Lung (tissue), 11 donors: ENCODE measurements at regions not wholly inside any gene's neighbourhood (a gene's known extent, or its start where the extent isn't known, plus 50 kb on each side); places are given as distances from the start of the nearest gene placed in this dataset.

ENCODE experiments used
- ATAC-seq: fragments of 200-7000 bp; cut with Tn5 transposase; one replicate; pipeline ENCODE4 v1.9.1; 2020; ENCODE audit warnings: moderate number of reproducible peaks; ENCODE audit not compliant: insufficient read depth, low FRiP score
- DNase-seq, 3 donors: peaks; one replicate each; pipeline ENCODE4 v3.0.0-alpha.2; 2013 to 2017
- H3K27ac ChIP-seq, 2 donors: one replicate each; pipeline ENCODE4 v1.5.1; 2013; ENCODE audit warnings: mild to moderate bottlenecking in 2 of 2, moderate library complexity in 2 of 2, control low read depth in 1 of 2, inconsistent platforms in 1 of 2, low read depth in 1 of 2, low read length in 1 of 2
- H3K27me3 ChIP-seq, 3 donors: one replicate each; pipeline ENCODE4 v1.5.1; 2013; ENCODE audit warnings: low read length in 2 of 3; ENCODE audit not compliant: control insufficient read depth in 3 of 3, insufficient read depth in 3 of 3
- H3K36me3 ChIP-seq, 4 donors: one replicate each; pipeline ENCODE4 v1.5.1; 2013; ENCODE audit warnings: low read length in 4 of 4, mild to moderate bottlenecking in 1 of 4, moderate library complexity in 1 of 4; ENCODE audit not compliant: control insufficient read depth in 4 of 4, insufficient read depth in 4 of 4
- H3K4me1 ChIP-seq, 5 donors: one replicate each; pipeline ENCODE4 v1.5.1; 2013; ENCODE audit warnings: low read length in 5 of 5, mild to moderate bottlenecking in 2 of 5, moderate library complexity in 1 of 5; ENCODE audit not compliant: control insufficient read depth in 5 of 5, insufficient read depth in 5 of 5
- H3K4me3 ChIP-seq: one replicate; pipeline ENCODE4 v1.5.1; 2013; ENCODE audit warnings: mild to moderate bottlenecking, control low read depth, moderate library complexity
- H3K9ac ChIP-seq, 2 donors: one replicate each; pipeline ENCODE4 v1.5.1; 2013; ENCODE audit warnings: low read length in 2 of 2, control low read depth in 1 of 2; ENCODE audit not compliant: insufficient read depth in 1 of 2
- H3K9me3 ChIP-seq, 4 donors: one replicate each; pipeline ENCODE4 v1.5.1; 2013; ENCODE audit warnings: low read length in 3 of 4, mild to moderate bottlenecking in 1 of 4, moderate library complexity in 1 of 4; ENCODE audit not compliant: control insufficient read depth in 4 of 4, insufficient read depth in 3 of 4
- CTCF ChIP-seq: IDR thresholded peaks from 2 replicates; pipeline ENCODE4 v1.5.1; 2012; ENCODE audit warnings: mild to moderate bottlenecking; ENCODE audit errors: control extremely low read depth, extremely low read depth
- WGBS, 2 donors: extraction: QIAGEN DNeasy Blood & Tissue Kit; methylation state at CpG; one replicate each; pipeline ENCODE4 v1.1.7; 2013; 5-methylcytosine and 5-hydroxymethylcytosine counted together
- donor health status: control.
- donor health status: control.
- donor health status: Bipolar disorder and iron deficiency.
- donor health status: healthy.
- donor health status: DM: yes; HTN: yes; CAD: no.

GRCh38 chr2:117646099-117646498, 168.4 kb upstream of the DDX18 start:
- TF ChIP-seq CTCF = no peak
- Histone ChIP-seq H3K4me3 (no peak overlapping the region), H3K27ac (no peak overlapping the region), H3K36me3 (no peaks in the 10 kb centered on the region), H3K4me1 (no peaks in the 10 kb centered on the region), H3K9me3 (no peaks in the 10 kb centered on the region), H3K9ac (no peak overlapping the region), H3K27me3 (no peaks in the 10 kb centered on the region)
- 65 to 76% methylated on average over 1 of the region's 1 CpG for WGBS, 2 donors
- no peak for DNase-seq
- no peak for ATAC-seq

GRCh38 chr2:117646872-117647271, 167.6 kb upstream of the DDX18 start:
- Histone ChIP-seq H3K4me1 (no peaks in the 10 kb centered on the region), H3K27me3 (no peaks in the 10 kb centered on the region), H3K9me3 (no peaks in the 10 kb centered on the region), H3K36me3 (no peaks in the 10 kb centered on the region), H3K27ac (no peak overlapping the region), H3K4me3 (no peak overlapping the region), H3K9ac (no peak overlapping the region)
- no peak for TF ChIP-seq CTCF
- no peak for ATAC-seq
- DNase-seq = no peak
- WGBS, 2 donors = 67 to 76% methylated on average over 1 of the region's 1 CpG

DNA sequence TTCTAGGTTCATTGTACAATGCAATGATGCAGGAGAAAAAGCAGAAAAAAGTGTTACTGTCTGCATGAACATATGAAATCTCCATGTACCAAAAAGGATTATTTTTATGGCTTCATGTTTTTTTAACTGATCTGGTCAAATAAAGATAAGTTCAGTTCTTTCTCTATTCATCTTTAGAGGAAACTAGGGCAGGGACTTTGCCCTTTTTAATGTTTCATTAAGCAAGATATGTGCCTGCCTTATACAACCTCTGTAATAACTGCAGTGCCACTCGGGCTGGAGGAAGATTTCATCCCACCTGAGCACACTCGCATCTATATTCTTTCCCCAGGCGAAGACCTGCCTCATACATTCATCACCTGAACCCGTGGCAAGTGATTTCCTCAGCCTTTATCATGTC, 157.9 kb upstream of the DDX18 start:
- H3K4me3 ChIP-seq = no peak overlapping the region
- no peak overlapping the region for H3K27ac ChIP-seq
- WGBS, 2 donors = 43 to 73% methylated on average over 4 of the region's 4 CpGs
- H3K9ac ChIP-seq = no peak overlapping the region
- H3K9me3 ChIP-seq = peaks cover 0 to 3% (median 0%) of the 10 kb centered on the region in 4 donors
- no peaks in the 10 kb centered on the region for H3K4me1 ChIP-seq
- ATAC-seq = no peak
- no peaks in the 10 kb centered on the region for H3K36me3 ChIP-seq
- no peak for DNase-seq
- TF ChIP-seq CTCF = no peak
- H3K27me3 ChIP-seq = no peaks in the 10 kb centered on the region

DNA sequence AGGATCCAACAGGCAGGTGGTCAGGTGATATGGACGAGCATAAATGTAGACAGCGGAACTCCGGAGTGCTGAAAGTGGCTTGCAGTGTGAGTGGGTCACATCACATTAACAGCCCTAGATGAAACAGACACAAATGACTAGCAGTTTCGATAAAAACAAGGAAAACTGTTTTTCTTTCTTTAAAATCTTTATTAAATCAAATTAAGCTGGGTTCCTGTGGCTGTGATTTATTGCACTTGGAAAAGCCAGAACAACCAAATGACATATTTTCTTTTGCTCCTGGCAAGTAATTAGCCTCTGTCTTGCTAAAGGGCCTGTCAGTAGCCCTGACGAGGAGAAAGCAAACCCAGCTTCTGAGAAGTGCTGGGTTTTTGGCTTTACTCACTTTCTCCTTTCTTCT, 152.9 kb upstream of the DDX18 start:
- WGBS, 2 donors = 65 to 66% methylated on average over 5 of the region's 5 CpGs
- no peak for ATAC-seq

More for the DNA sequence above, 152.9 kb upstream of the DDX18 start:
- Histone ChIP-seq H3K4me1 (no peaks in the 10 kb centered on the region), H3K36me3 (no peaks in the 10 kb centered on the region), H3K9ac (no peak overlapping the region), H3K4me3 (no peak overlapping the region), H3K27me3 (no peaks in the 10 kb centered on the region), H3K27ac (no peak overlapping the region), H3K9me3 (no peaks in the 10 kb centered on the region)
- DNase-seq = no peak
- TF ChIP-seq CTCF = no peak
